IMR-90 (cell line): ENCODE measurements at regions not wholly inside any gene's neighbourhood (a gene's known extent, or its start where the extent isn't known, plus 50 kb on each side); places are given as distances from the start of the nearest gene placed in this dataset.

Source experiments
- ATAC-seq: fragments of 200-7000 bp; cut with Tn5 transposase; 2 replicates; pipeline ENCODE4 v1.9.1; 2020; ENCODE audit warnings: low read depth, mild to moderate bottlenecking, moderate library complexity
- BruUV-seq: library from RNA; stranded (reverse); fragments of 400-500 nt; replicated peaks from 2 replicates; lab custom pipeline; 2021; lab: Mats Ljungman, UMichigan
- CTCF ChIA-PET: fragments of 300-600 bp; formaldehyde crosslinking; extraction: SDS; loops from one replicate; lab custom pipeline; 2021; ENCODE audit warnings: antibody characterized with exemption; lab: Yijun Ruan, JAX
- POLR2A ChIA-PET: fragments of 300-600 bp; sonication (Branson Sonifier 250); formaldehyde crosslinking; loops from one replicate; lab custom pipeline; 2022; ENCODE audit warnings: antibody characterized with exemption; ENCODE audit not compliant: unreplicated experiment; lab: Charles Lee
- DNase-seq: peaks from one replicate; pipeline ENCODE4 v3.0.0; 2013
- H2AFZ ChIP-seq: replicated peaks from 2 replicates; pipeline ENCODE3; 2013; ENCODE audit warnings: low read length, mild to moderate bottlenecking; ENCODE audit not compliant: poor library complexity
- H2AK5ac ChIP-seq: 2 replicates; pipeline ENCODE4 v1.6.1; 2013; ENCODE audit warnings: low read depth, low read length, inconsistent platforms
- H2AK9ac ChIP-seq: replicated peaks from 2 replicates; pipeline ENCODE3; 2013; ENCODE audit warnings: mild to moderate bottlenecking, low read depth, low read length, moderate library complexity; ENCODE audit not compliant: poor library complexity
- H2BK120ac ChIP-seq: 2 replicates; pipeline ENCODE4 v1.6.1; 2013; ENCODE audit warnings: low read depth, low read length, inconsistent platforms
- H2BK15ac ChIP-seq: 3 replicates; pipeline ENCODE4 v1.6.1; 2013; ENCODE audit warnings: low read depth, low read length, inconsistent platforms
- H2BK20ac ChIP-seq: 2 replicates; pipeline ENCODE4 v1.6.1; 2013; ENCODE audit warnings: low read depth, mild to moderate bottlenecking, inconsistent platforms, low read length, moderate library complexity
- H2BK5ac ChIP-seq: 2 replicates; pipeline ENCODE4 v1.6.1; 2013; ENCODE audit warnings: mild to moderate bottlenecking, low read depth, low read length, inconsistent platforms; ENCODE audit not compliant: poor library complexity, severe bottlenecking
- H3K14ac ChIP-seq: replicated peaks from 2 replicates; pipeline ENCODE4 v1.6.1; 2013; ENCODE audit warnings: low read depth, low read length, inconsistent platforms
- H3K18ac ChIP-seq: 2 replicates; pipeline ENCODE4 v1.6.1; 2013; ENCODE audit warnings: low read depth, low read length, control low read depth
- H3K23ac ChIP-seq: 2 replicates; pipeline ENCODE4 v1.6.1; 2013; ENCODE audit warnings: low read depth, low read length, inconsistent platforms
- H3K27ac ChIP-seq: 2 replicates; pipeline ENCODE4 v1.5.1; 2013; ENCODE audit warnings: mild to moderate bottlenecking, control low read depth, low read length; ENCODE audit not compliant: insufficient read depth
- H3K27me3 ChIP-seq: 2 replicates; pipeline ENCODE4 v1.6.1; 2013; ENCODE audit warnings: low read length; ENCODE audit not compliant: control insufficient read depth, insufficient read depth
- H3K36me3 ChIP-seq: 2 replicates; pipeline ENCODE4 v1.6.1; 2013; ENCODE audit warnings: low read length, mixed read lengths; ENCODE audit not compliant: control insufficient read depth, insufficient read depth
- H3K4ac ChIP-seq: 2 replicates; pipeline ENCODE4 v1.6.1; 2013; ENCODE audit warnings: low read depth, low read length, inconsistent platforms
- H3K4me1 ChIP-seq: 2 replicates; pipeline ENCODE4 v1.6.1; 2013; ENCODE audit warnings: low read length, mixed read lengths; ENCODE audit not compliant: control insufficient read depth, insufficient read depth
- H3K4me2 ChIP-seq: 2 replicates; pipeline ENCODE4 v1.6.1; 2013; ENCODE audit warnings: low read depth, mild to moderate bottlenecking, control low read depth, low read length, moderate library complexity
- H3K4me3 ChIP-seq: 2 replicates; pipeline ENCODE4 v1.5.1; 2013; ENCODE audit warnings: low read depth, mild to moderate bottlenecking, control low read depth, low read length, moderate library complexity; ENCODE audit not compliant: insufficient read depth
- H3K56ac ChIP-seq: 2 replicates; pipeline ENCODE4 v1.6.1; 2013; ENCODE audit warnings: low read length, inconsistent platforms; ENCODE audit not compliant: insufficient read depth; ENCODE audit errors: extremely low read depth
- H3K79me1 ChIP-seq, 2 experiments: 2 replicates each; pipeline ENCODE4 v1.6.1; 2013; ENCODE audit warnings: low read length in 2 of 2, inconsistent platforms in 1 of 2, low read depth in 1 of 2
- H3K9ac ChIP-seq: 2 replicates; pipeline ENCODE4 v1.6.1; 2013; ENCODE audit warnings: low read depth, low read length, control low read depth
- H3K9me1 ChIP-seq: 2 replicates; pipeline ENCODE4 v1.6.1; 2013; ENCODE audit warnings: low read length, inconsistent platforms; ENCODE audit not compliant: insufficient read depth
- H3K9me3 ChIP-seq: 2 replicates; pipeline ENCODE4 v1.6.1; 2013; ENCODE audit warnings: low read length; ENCODE audit not compliant: control insufficient read depth, insufficient read depth
- H4K20me1 ChIP-seq: 2 replicates; pipeline ENCODE4 v1.6.1; 2013; ENCODE audit warnings: low read length, inconsistent platforms; ENCODE audit not compliant: insufficient read depth
- H4K5ac ChIP-seq: 2 replicates; pipeline ENCODE4 v1.6.1; 2013; ENCODE audit warnings: mild to moderate bottlenecking, low read depth, low read length, control low read depth
- H4K8ac ChIP-seq, 2 experiments: 2 replicates each; pipeline ENCODE4 v1.6.1; 2013; ENCODE audit warnings: low read depth in 2 of 2, low read length in 2 of 2, control low read depth in 1 of 2, inconsistent platforms in 1 of 2
- H4K91ac ChIP-seq: 2 replicates; pipeline ENCODE4 v1.6.1; 2013; ENCODE audit warnings: low read depth, low read length, inconsistent platforms; ENCODE audit not compliant: insufficient read depth
- BHLHE40 ChIP-seq: fragments of 150-350 bp; IDR thresholded peaks from 2 replicates; pipeline ENCODE4 v1.6.1; 2016; ENCODE audit warnings: mild to moderate bottlenecking, low read depth, low read length
- CEBPB ChIP-seq: IDR thresholded peaks from 2 replicates; pipeline ENCODE4 v1.6.1; 2012; ENCODE audit warnings: low read depth, low read length, improper control_type of control experiment
- FOS ChIP-seq: fragments of 150-350 bp; IDR thresholded peaks from 2 replicates; pipeline ENCODE4 v1.6.1; 2016; ENCODE audit warnings: low read depth, low read length
- MAFK ChIP-seq: IDR thresholded peaks from 2 replicates; pipeline ENCODE4 v1.6.1; 2012; ENCODE audit warnings: low read depth, low read length, improper control_type of control experiment
- MAZ ChIP-seq: IDR thresholded peaks from 2 replicates; pipeline ENCODE4 v1.6.1; 2012; ENCODE audit warnings: low read depth, mild to moderate bottlenecking, low read length, improper control_type of control experiment, moderate library complexity, borderline replicate concordance
- MXI1 ChIP-seq: IDR thresholded peaks from 2 replicates; pipeline ENCODE4 v1.6.1; 2012; ENCODE audit warnings: low read depth, mild to moderate bottlenecking, low read length, moderate library complexity, borderline replicate concordance
- RAD21 ChIP-seq: IDR thresholded peaks from 2 replicates; pipeline ENCODE4 v1.6.1; 2012; ENCODE audit warnings: low read length, improper control_type of control experiment
- RCOR1 ChIP-seq: IDR thresholded peaks from 2 replicates; pipeline ENCODE4 v1.6.1; 2012; ENCODE audit warnings: mild to moderate bottlenecking, low read length, improper control_type of control experiment; ENCODE audit not compliant: insufficient replicate concordance
- RFX5 ChIP-seq: IDR thresholded peaks from 2 replicates; pipeline ENCODE4 v1.8.0; 2012; ENCODE audit warnings: low read depth, mild to moderate bottlenecking, low read length, moderate library complexity
- SMC3 ChIP-seq: fragments of 150-350 bp; IDR thresholded peaks from 2 replicates; pipeline ENCODE4 v1.6.1; 2016; ENCODE audit warnings: low read depth, mild to moderate bottlenecking, antibody characterized with exemption, low read length, moderate library complexity
- WGBS, 2 experiments: methylation state at CpG; one replicate each; pipeline versions ENCODE4 v1.1.5 to v1.1.7; 2013; ENCODE audit warnings: missing lambda C conversion rate in 2 of 2; ENCODE audit not compliant: insufficient read length in 1 of 2; ENCODE audit errors: extremely low coverage in 2 of 2; 5-methylcytosine and 5-hydroxymethylcytosine counted together
- dilution Hi-C: fragments of 300-500 bp; cut with HindIII; formaldehyde crosslinking; loops from one replicate; pipeline ENCODE4 v1.14.3; 2018; ENCODE audit warnings: low sequenced_read_pairs; ENCODE audit not compliant: unreplicated experiment
- in situ Hi-C: fragments of 300-500 bp; cut with MboI; formaldehyde crosslinking; loops from 3 replicates; pipeline ENCODE4 v1.14.3; 2019; ENCODE audit warnings: low sequenced_read_pairs, inconsistent platforms, mixed read lengths
- intact Hi-C: fragments of 100-400 bp; cut with micrococcal nuclease; formaldehyde crosslinking; loops from 2 replicates; pipeline ENCODE4 v1.10.0; 2022
- TF ChIP-seq, protein P1 (sequence below): conservative IDR thresholded peaks from 2 replicates; pipeline ENCODE4 v1.5.1; 2012; ENCODE audit warnings: mild to moderate bottlenecking, low read depth, low read length, improper control_type of control experiment
- TF ChIP-seq, protein P2 (sequence below): fragments of 150-350 bp; IDR thresholded peaks from 2 replicates; pipeline ENCODE4 v1.6.1; 2016; ENCODE audit warnings: low read depth, mild to moderate bottlenecking, low read length, moderate library complexity, borderline replicate concordance
- TF ChIP-seq, protein P3 (sequence below): fragments of 150-350 bp; IDR thresholded peaks from 2 replicates; pipeline ENCODE4 v1.6.1; 2017; ENCODE audit warnings: mild to moderate bottlenecking, antibody characterized with exemption, low read length, low read depth

DNA sequence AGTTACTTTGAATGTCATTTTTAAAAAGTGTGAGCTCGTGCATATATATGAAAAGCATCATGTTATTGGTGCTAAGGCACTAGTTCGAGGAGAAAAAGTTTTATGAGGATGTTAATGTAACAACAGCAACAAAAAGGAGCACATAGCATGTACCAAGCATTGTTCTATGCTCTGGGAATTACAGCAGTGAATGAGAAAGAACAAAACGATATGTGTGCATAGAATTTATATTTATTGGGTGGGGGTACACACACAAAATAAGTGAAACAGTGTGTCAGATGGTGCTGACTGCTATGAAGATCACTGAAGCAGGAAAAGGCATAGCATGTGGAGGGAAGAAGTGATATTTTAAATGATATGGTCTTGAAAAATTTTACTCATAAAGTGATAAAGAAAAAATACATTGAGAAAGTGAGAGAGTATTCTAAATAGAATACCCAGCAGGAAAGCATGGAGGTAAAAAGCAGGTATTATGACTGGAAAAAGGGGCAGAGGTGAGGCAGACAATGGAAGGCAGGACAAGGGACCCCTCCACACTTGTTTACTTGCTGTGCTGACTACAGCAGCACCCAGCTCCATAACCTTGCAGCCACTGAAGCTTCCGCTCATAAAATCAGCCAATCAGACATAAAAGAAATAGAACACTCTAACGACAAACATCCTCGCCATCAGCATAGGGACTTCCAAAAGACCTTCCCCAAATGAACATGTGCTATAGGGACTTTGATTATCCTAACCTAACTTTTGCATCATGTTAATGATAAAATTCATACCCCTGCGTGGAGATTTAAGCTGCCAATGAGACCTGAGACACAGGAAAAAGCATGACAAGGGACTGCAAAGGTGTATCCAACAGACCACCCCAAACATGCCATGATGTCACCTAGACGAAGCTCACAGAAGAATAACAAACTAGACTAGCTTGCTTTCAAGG lies 119.9 kb downstream of the HFE start:
- Histone ChIP-seq H4K20me1 (no peaks in the 10 kb centered on the region), H3K9me3 (no peaks in the 10 kb centered on the region), H3K18ac (no peak overlapping the region), H3K9me1 (no peaks in the 10 kb centered on the region), H3K23ac (peak overlapping the region; percentile 37; the same call in 1 of the 2 replicates), H3K27me3 (no peaks in the 10 kb centered on the region), H3K4me2 (peak overlapping the region; percentile 96; the same call in 1 of the 2 replicates), H2AK9ac (no peak overlapping the region), H2AK5ac (no peak overlapping the region), H2BK20ac (no peak overlapping the region), H4K8ac (no peak overlapping the region; a peak in 1 of 4 replicates), H2AFZ (no peak overlapping the region), H2BK5ac (peak overlapping the region; percentile 27), H3K4ac (peak overlapping the region; percentile 53; the same call in 1 of the 2 replicates), H3K36me3 (no peaks in the 10 kb centered on the region), H4K91ac (no peak overlapping the region), H3K4me3 (no peak overlapping the region), H3K56ac (no peak overlapping the region), H3K4me1 (no peaks in the 10 kb centered on the region), H3K27ac (no peak overlapping the region), H3K14ac (0 out of 2 replicates have a peak overlapping the region, but pooled peaks have one; percentile 39), H2BK15ac (no peak overlapping the region), H4K5ac (no peak overlapping the region), H2BK120ac (peak overlapping the region; percentile 65; the same call in 1 of the 2 replicates), H3K9ac (no peak overlapping the region), H3K79me1 (peaks cover 0 to 5% of the 10 kb centered on the region in 2 experiments; a peak in 2 of 4 replicates)
- ChIA-PET CTCF (interaction anchor here (0.6 kb wide), 1 partner anchor 899 kb away, joined by 3 read pairs; no protein-coding TSS in a partner anchor), POLR2A (interaction anchor here (0.7 kb wide), 1 partner anchor 8 kb away, joined by 9 read pairs; no protein-coding TSS in a partner anchor)
- BruUV-seq = no TSS peak
- ATAC-seq = no peak
- dilution Hi-C loops (no loop called here), intact Hi-C loops (no loop called here), in situ Hi-C loops (loop anchor here (25.0 kb wide), 1 partner anchor 1630 kb away; a partner anchor contains a TSS)
- WGBS, 2 experiments = 42% methylated on average over 3 of the region's 8 CpGs; no CpG with 5 or more reads in 1 of the 2 experiments
- no peak for DNase-seq
- TF ChIP-seq, protein P1, sequence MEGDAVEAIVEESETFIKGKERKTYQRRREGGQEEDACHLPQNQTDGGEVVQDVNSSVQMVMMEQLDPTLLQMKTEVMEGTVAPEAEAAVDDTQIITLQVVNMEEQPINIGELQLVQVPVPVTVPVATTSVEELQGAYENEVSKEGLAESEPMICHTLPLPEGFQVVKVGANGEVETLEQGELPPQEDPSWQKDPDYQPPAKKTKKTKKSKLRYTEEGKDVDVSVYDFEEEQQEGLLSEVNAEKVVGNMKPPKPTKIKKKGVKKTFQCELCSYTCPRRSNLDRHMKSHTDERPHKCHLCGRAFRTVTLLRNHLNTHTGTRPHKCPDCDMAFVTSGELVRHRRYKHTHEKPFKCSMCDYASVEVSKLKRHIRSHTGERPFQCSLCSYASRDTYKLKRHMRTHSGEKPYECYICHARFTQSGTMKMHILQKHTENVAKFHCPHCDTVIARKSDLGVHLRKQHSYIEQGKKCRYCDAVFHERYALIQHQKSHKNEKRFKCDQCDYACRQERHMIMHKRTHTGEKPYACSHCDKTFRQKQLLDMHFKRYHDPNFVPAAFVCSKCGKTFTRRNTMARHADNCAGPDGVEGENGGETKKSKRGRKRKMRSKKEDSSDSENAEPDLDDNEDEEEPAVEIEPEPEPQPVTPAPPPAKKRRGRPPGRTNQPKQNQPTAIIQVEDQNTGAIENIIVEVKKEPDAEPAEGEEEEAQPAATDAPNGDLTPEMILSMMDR = no peak
- TF ChIP-seq CEBPB = no peak
- no peak for TF ChIP-seq SMC3
- no peak for TF ChIP-seq RAD21
- TF ChIP-seq RCOR1 = no peak
- TF ChIP-seq MXI1 = no peak
- TF ChIP-seq, protein P2, sequence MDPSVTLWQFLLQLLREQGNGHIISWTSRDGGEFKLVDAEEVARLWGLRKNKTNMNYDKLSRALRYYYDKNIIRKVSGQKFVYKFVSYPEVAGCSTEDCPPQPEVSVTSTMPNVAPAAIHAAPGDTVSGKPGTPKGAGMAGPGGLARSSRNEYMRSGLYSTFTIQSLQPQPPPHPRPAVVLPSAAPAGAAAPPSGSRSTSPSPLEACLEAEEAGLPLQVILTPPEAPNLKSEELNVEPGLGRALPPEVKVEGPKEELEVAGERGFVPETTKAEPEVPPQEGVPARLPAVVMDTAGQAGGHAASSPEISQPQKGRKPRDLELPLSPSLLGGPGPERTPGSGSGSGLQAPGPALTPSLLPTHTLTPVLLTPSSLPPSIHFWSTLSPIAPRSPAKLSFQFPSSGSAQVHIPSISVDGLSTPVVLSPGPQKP = no peak
- TF ChIP-seq, protein P3, sequence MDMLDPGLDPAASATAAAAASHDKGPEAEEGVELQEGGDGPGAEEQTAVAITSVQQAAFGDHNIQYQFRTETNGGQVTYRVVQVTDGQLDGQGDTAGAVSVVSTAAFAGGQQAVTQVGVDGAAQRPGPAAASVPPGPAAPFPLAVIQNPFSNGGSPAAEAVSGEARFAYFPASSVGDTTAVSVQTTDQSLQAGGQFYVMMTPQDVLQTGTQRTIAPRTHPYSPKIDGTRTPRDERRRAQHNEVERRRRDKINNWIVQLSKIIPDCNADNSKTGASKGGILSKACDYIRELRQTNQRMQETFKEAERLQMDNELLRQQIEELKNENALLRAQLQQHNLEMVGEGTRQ = no peak
- no peak for TF ChIP-seq RFX5
- no peak for TF ChIP-seq FOS
- no peak for TF ChIP-seq BHLHE40
- TF ChIP-seq MAZ = no peak
- TF ChIP-seq MAFK = no peak
